DMS153 (cell line): ENCODE measurements at regions not wholly inside any gene's neighbourhood (a gene's known extent, or its start where the extent isn't known, plus 50 kb on each side); places are given as distances from the start of the nearest gene placed in this dataset.
A peak's percentile ranks its signal among the peaks of the same experiment; 100 is the strongest.

Source experiments
- DNase-seq: peaks from one replicate; lab custom pipeline; 2025; lab: John Stamatoyannopoulos, UW

DNA sequence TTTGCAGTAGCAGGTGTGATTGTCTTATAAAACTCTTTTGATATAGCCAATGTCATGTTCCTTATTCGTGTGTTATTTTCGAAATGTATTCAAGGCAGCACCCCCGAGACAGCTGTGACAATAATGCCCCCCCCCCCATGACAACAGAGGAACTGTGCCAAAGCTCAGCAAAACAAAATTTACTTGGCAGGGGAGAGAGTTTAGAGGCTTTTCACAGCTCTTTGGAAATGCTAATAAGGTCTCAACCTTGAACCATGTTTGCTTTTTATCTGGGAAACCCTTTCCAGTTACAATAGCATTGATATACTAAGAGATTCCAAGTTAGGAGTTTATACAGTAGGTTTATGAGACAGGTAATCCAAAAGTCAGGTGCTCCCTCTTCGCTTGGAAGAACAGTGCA, 56.4 kb upstream of the USP44 start:
- DNase-seq, result peak; percentile 78

DNA sequence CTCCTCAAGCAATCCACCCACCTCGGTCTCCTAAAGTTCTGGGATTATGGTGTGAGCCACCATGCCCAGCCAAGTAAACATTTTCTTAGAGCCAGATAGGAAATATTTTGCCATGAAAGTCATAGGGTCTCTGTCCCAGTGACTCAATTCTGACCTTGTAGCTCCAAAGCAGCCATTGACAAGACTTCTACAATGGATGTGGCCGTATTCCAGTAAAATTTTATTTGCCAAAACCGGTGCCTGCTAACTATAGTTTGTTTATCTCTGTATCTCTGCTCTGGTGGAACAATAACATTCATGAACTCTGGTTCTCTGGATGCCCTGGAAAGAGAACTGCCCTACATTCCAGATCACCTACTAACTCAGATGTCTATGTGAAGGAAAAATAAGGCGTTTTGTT, 54.6 kb upstream of the USP44 start:
- DNase-seq, result no peak

DNA sequence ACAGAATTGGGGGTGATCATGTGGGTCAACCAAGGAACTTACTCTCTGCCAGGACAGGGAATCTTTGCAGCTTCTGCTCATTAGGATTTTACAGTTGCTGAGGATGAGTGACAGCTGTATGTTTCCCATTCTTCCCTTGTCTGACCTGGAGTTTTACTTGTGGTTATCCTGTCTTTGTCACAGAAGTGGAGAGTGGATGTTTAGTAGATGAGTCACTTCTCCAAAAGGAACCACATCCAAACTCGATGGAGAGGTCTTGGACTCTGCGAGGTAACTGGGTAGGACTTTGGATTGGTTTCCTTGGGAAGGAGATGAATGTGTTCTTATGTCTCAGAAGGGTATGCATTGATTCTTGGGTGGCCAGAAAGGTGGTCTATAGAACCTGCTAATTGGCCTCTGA, 53.8 kb upstream of the USP44 start:
- DNase-seq, result no peak

DNA sequence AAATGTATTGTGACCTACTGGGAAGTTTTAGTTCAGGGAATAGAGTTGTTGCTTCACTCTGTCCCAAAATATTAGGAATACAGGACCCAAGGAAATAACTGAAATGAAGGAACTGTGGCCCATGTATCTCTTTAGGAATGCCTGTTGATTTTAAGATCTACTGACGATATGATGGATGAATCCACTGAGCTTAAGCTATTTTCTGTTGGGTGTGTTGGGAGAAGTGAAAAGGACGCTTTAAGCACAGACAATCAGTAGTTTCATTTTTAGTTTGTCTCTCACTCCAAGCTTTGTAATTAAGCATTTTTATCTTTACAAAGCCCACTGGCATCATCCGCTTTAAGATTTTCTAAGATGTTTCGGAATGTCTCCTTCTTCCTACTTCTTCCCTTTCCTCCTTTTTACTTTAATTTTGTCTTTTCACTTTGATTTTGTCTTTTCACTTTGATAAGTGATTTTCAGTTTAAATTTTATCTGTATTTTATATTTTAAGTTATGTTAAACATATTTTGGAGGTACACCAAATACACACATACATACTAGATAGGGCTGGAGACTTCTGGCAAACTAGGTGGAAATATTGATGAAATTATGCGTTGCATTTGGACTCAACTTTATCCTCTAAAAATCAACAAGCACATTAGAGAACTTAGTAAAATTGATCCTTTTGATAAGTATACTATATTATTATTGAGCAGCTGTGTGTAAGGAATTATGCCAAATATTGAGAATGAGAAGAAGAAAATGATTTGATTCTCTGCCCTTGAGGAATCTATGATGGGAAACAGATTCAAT, 52.3 kb upstream of the USP44 start:
- DNase-seq, result no peak

DNA sequence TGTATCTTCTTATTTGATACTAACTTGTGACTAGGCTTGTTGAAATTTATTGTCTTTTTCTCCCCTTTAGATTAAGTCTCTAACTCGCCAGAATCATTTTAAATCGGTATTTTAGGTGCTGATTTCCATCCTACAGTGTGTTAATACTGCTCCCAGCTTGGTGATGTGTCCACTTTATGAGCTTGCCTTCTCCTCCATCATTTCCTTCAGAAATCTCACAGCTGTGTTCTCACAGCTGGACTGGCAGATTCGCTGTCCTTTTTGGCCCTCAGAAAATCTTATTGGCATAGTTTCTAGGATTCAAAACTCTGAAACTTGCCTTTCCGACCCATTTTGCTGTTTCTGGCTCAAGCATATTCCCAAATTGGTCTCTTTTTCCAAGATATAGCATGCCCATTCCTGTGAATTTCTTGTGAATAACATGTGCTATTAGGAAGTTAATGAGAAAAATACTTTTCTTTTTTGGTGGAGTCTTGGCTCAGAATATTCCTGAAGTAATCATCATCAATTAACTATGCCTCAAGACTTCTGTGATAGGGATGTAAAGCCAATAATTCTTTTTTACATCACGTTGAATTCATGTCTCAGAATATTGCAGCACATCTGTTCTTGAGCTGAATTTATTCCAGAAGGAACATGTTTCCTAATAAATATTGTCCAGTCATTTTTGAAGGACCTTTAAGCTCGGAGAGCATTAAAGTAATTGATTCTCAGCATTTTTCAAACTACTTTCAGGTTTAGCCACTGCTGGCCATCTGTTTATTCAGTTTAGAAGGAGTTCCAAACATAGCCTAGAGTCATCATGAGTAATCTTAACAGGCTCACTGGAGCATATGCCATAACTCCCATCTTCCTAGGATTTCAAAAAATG, 50.0 kb upstream of the USP44 start:
- no peak for DNase-seq
